GM12873 (cell line): ENCODE measurements at regions not wholly inside any gene's neighbourhood (a gene's known extent, or its start where the extent isn't known, plus 50 kb on each side); places are given as distances from the start of the nearest gene placed in this dataset.

Source experiments
- TF ChIP-seq, protein P1 (sequence below): IDR thresholded peaks from 2 replicates; pipeline ENCODE4 v1.5.1; 2012; ENCODE audit warnings: low read depth, mild to moderate bottlenecking, moderate library complexity, low read length, control low read depth; ENCODE audit not compliant: insufficient read depth; ENCODE audit errors: missing control alignments

DNA sequence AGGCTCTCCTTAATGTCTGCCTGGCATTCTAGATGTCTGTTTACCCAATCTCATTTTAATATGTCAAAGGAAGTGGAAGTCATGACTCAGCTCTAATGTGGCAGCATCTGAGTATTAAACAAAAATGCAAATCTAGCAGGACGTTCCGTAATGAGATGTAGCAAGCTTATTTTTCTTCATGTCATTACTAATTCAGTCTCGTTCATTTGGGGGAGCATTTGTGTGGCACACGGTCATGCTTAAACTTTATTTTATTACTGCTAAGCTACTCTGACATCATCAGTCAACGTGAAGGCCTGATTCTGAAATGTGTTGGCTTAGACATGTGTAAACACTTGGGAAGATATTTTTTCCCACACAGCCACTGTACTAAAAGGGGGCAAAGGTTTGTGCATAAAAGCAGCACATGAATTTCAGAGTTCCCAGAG is 326.7 kb upstream of the TMPO start:
- TF ChIP-seq, protein P1, sequence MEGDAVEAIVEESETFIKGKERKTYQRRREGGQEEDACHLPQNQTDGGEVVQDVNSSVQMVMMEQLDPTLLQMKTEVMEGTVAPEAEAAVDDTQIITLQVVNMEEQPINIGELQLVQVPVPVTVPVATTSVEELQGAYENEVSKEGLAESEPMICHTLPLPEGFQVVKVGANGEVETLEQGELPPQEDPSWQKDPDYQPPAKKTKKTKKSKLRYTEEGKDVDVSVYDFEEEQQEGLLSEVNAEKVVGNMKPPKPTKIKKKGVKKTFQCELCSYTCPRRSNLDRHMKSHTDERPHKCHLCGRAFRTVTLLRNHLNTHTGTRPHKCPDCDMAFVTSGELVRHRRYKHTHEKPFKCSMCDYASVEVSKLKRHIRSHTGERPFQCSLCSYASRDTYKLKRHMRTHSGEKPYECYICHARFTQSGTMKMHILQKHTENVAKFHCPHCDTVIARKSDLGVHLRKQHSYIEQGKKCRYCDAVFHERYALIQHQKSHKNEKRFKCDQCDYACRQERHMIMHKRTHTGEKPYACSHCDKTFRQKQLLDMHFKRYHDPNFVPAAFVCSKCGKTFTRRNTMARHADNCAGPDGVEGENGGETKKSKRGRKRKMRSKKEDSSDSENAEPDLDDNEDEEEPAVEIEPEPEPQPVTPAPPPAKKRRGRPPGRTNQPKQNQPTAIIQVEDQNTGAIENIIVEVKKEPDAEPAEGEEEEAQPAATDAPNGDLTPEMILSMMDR = no peak

GRCh38 chr12:98194591-98194990 is 320.8 kb upstream of the TMPO start:
- TF ChIP-seq, protein P1 = no peak

DNA sequence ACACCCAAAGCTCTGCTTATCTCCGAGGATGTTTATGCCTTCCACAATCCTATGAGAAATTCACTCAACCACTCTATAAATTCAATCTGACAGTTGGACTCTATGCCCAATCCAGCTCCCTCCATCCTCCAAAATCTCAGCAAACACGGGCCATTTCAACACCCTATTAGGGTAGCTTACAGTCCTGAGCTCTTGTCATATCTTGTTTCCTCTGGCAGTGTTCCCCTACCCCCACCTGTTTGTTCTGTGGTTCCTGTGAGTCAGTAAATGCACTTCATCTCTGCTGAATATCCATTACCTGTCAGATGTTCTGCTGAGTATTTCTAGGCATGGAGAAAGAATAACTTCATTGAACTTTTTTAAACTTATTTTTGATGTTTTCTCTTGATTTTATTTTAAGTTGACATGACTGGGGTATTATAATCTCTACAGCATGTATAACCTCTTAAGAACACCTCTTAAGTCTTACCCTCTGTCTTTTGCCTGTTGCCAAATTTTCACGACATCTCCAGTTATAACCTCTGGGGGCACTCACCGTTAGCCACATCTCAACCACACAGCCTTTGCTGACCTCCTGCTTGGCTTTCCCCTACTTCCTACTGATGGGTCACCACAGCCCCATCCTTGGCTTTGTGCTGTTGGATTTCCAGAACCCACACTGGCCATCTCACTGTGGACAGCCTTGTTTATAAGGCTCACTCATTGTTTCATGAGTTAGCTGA is 317.0 kb upstream of the TMPO start:
- TF ChIP-seq, protein P1 = no peak

- TF ChIP-seq, protein P1 = no peak
Measured at GRCh38 chr12:98208816-98209215, 306.6 kb upstream of the TMPO start.

GRCh38 chr12:98211909-98212695 is 303.3 kb upstream of the TMPO start:
- TF ChIP-seq, protein P1 = no peak

GRCh38 chr12:98213556-98213955 is 301.8 kb upstream of the TMPO start:
- TF ChIP-seq, protein P1 = no peak

GRCh38 chr12:98217257-98217656 is 298.1 kb upstream of the TMPO start:
- TF ChIP-seq, protein P1 = no peak
